ENCODE measurements at regions not wholly inside any gene's neighbourhood (a gene's known extent, or its start where the extent isn't known, plus 50 kb on each side); places are given as distances from the start of the nearest gene placed in this dataset.

GRCh38 chr5:1698589-1699316 is 100.9 kb downstream of the MRPL36 start:
- peaks cover 0 to 1% (median under 1%) of the 10 kb centered on the region in 4 donors for H3K4me1 Mint-ChIP-seq
- Histone ChIP-seq H3K27ac (ENCODE audit: low read depth, low read length) (no peak overlapping the region), H3K9me3 (ENCODE audit: control insufficient read depth in 1 of 2, low read length in 2 of 2) (no peaks in the 10 kb centered on the region), H3K36me3 (ENCODE audit: insufficient read depth, low read length) (no peaks in the 10 kb centered on the region), H3K4me1 (ENCODE audit: insufficient read depth, low read length) (no peaks in the 10 kb centered on the region), H3K27me3 (ENCODE audit: insufficient read depth, low read length) (no peaks in the 10 kb centered on the region), H3K4me3 (ENCODE audit: low read length in 2 of 2) (no peak overlapping the region)
- peaks cover 8 to 16% of the 10 kb centered on the region in 2 donors for H3K27me3 Mint-ChIP-seq
- no peak overlapping the region for H3K4me3 Mint-ChIP-seq
- ChIA-PET POLR2A (ENCODE audit: partially characterized antibody) (no interaction called here), CTCF (ENCODE audit: partially characterized antibody) (no interaction called here)
- intact Hi-C loops (cut with micrococcal nuclease), result no loop called here
- no peaks in the 10 kb centered on the region for H3K9me3 Mint-ChIP-seq
- H3K27ac Mint-ChIP-seq, result no peak overlapping the region
- DNase-seq, result no peak
- H3K36me3 Mint-ChIP-seq, result no peaks in the 10 kb centered on the region

GRCh38 chr5:1692381-1692780 is 107.3 kb downstream of the MRPL36 start:
- intact Hi-C loops (cut with micrococcal nuclease), result no loop called here
- CTCF ChIA-PET (ENCODE audit: partially characterized antibody), result no interaction called here
- H3K4me1 Mint-ChIP-seq, result no peaks in the 10 kb centered on the region

GRCh38 chr5:1687301-1687970 is 112.2 kb downstream of the MRPL36 start:
- peaks cover 0 to 16% (median 13%) of the 10 kb centered on the region in 8 donors for H3K9me3 Mint-ChIP-seq
- CTCF ChIA-PET (ENCODE audit: partially characterized antibody), result no interaction called here
- H3K36me3 Mint-ChIP-seq, result no peaks in the 10 kb centered on the region
- H3K4me1 ChIP-seq (ENCODE audit: insufficient read depth, low read length), result no peaks in the 10 kb centered on the region
- POLR2A ChIA-PET (ENCODE audit: partially characterized antibody), result no interaction called here
- H3K27ac Mint-ChIP-seq, result no peak overlapping the region
- no peaks in the 10 kb centered on the region for H3K36me3 ChIP-seq (ENCODE audit: insufficient read depth, low read length)
- peaks cover 3% of the 10 kb centered on the region for H3K27me3 ChIP-seq (ENCODE audit: insufficient read depth, low read length)
- no peak overlapping the region for H3K27ac ChIP-seq (ENCODE audit: low read depth, low read length)
- H3K4me1 Mint-ChIP-seq, result peaks cover 0 to 1% (median 0%) of the 10 kb centered on the region in 4 donors
- no peak overlapping the region for H3K4me3 ChIP-seq (ENCODE audit: low read length in 2 of 2)
- DNase-seq, result no peak
- peaks cover 4 to 13% of the 10 kb centered on the region in 2 donors for H3K27me3 Mint-ChIP-seq
- H3K9me3 ChIP-seq (ENCODE audit: control insufficient read depth in 1 of 2, low read length in 2 of 2), result no peaks in the 10 kb centered on the region
- intact Hi-C loops (cut with micrococcal nuclease), result no loop called here
- no peak overlapping the region for H3K4me3 Mint-ChIP-seq

More at GRCh38 chr5:1692381-1692780, 107.3 kb downstream of the MRPL36 start:
- Histone ChIP-seq H3K4me3 (ENCODE audit: low read length in 2 of 2) (no peak overlapping the region), H3K4me1 (ENCODE audit: insufficient read depth, low read length) (no peaks in the 10 kb centered on the region), H3K27ac (ENCODE audit: low read depth, low read length) (no peak overlapping the region), H3K27me3 (ENCODE audit: insufficient read depth, low read length) (peaks cover 4% of the 10 kb centered on the region), H3K9me3 (ENCODE audit: control insufficient read depth in 1 of 2, low read length in 2 of 2) (no peaks in the 10 kb centered on the region), H3K36me3 (ENCODE audit: insufficient read depth, low read length) (no peaks in the 10 kb centered on the region)
- no peak for DNase-seq
- Mint-ChIP-seq H3K4me3 (no peak overlapping the region), H3K36me3 (no peaks in the 10 kb centered on the region), H3K27ac (no peak overlapping the region), H3K27me3 (peaks cover 6 to 14% of the 10 kb centered on the region in 2 donors), H3K9me3 (peaks cover 0 to 16% (median 13%) of the 10 kb centered on the region in 8 donors)
- POLR2A ChIA-PET (ENCODE audit: partially characterized antibody), result no interaction called here

GRCh38 chr5:1686016-1686802 is 113.4 kb downstream of the MRPL36 start:
- H3K27ac ChIP-seq (ENCODE audit: low read depth, low read length), result no peak overlapping the region
- H3K4me3 Mint-ChIP-seq, result no peak overlapping the region
- ChIA-PET CTCF (ENCODE audit: partially characterized antibody) (no interaction called here), POLR2A (ENCODE audit: partially characterized antibody) (no interaction called here)
- no peaks in the 10 kb centered on the region for H3K4me1 ChIP-seq (ENCODE audit: insufficient read depth, low read length)
- H3K9me3 ChIP-seq (ENCODE audit: control insufficient read depth in 1 of 2, low read length in 2 of 2), result no peaks in the 10 kb centered on the region
- no peaks in the 10 kb centered on the region for H3K36me3 ChIP-seq (ENCODE audit: insufficient read depth, low read length)
- H3K27me3 ChIP-seq (ENCODE audit: insufficient read depth, low read length), result no peaks in the 10 kb centered on the region
- intact Hi-C loops (cut with micrococcal nuclease), result no loop called here
- H3K9me3 Mint-ChIP-seq, result peaks cover 0 to 16% (median 13%) of the 10 kb centered on the region in 8 donors
- H3K36me3 Mint-ChIP-seq, result no peaks in the 10 kb centered on the region
- peaks cover 3 to 11% of the 10 kb centered on the region in 2 donors for H3K27me3 Mint-ChIP-seq
- H3K4me1 Mint-ChIP-seq, result peaks cover 0 to 1% (median 0%) of the 10 kb centered on the region in 4 donors
- no peak overlapping the region for H3K4me3 ChIP-seq (ENCODE audit: low read length in 2 of 2)
- DNase-seq, result no peak
- no peak overlapping the region for H3K27ac Mint-ChIP-seq

GRCh38 chr5:1685066-1685465 is 114.6 kb downstream of the MRPL36 start:
- Mint-ChIP-seq H3K27me3 (peaks cover 8 to 16% of the 10 kb centered on the region in 2 donors), H3K4me3 (no peak overlapping the region), H3K27ac (no peak overlapping the region), H3K36me3 (peaks cover 0 to 2% of the 10 kb centered on the region in 2 donors), H3K9me3 (peaks cover 0 to 24% (median 14%) of the 10 kb centered on the region in 8 donors), H3K4me1 (peaks cover 0 to 1% (median 0%) of the 10 kb centered on the region in 4 donors)
- Histone ChIP-seq H3K9me3 (ENCODE audit: control insufficient read depth in 1 of 2, low read length in 2 of 2) (no peaks in the 10 kb centered on the region), H3K4me3 (ENCODE audit: low read length in 2 of 2) (no peak overlapping the region), H3K27me3 (ENCODE audit: insufficient read depth, low read length) (no peaks in the 10 kb centered on the region), H3K4me1 (ENCODE audit: insufficient read depth, low read length) (no peaks in the 10 kb centered on the region), H3K36me3 (ENCODE audit: insufficient read depth, low read length) (no peaks in the 10 kb centered on the region), H3K27ac (ENCODE audit: low read depth, low read length) (no peak overlapping the region)
- intact Hi-C loops (cut with micrococcal nuclease), result no loop called here
- CTCF ChIA-PET (ENCODE audit: partially characterized antibody), result no interaction called here
- no peak for DNase-seq
- POLR2A ChIA-PET (ENCODE audit: partially characterized antibody), result no interaction called here

- Histone ChIP-seq H3K9me3 (ENCODE audit: control insufficient read depth in 1 of 2, low read length in 2 of 2) (no peaks in the 10 kb centered on the region), H3K4me3 (ENCODE audit: low read length in 2 of 2) (no peak overlapping the region), H3K36me3 (ENCODE audit: insufficient read depth, low read length) (no peaks in the 10 kb centered on the region), H3K27ac (ENCODE audit: low read depth, low read length) (no peak overlapping the region), H3K27me3 (ENCODE audit: insufficient read depth, low read length) (no peaks in the 10 kb centered on the region), H3K4me1 (ENCODE audit: insufficient read depth, low read length) (no peaks in the 10 kb centered on the region)
- ChIA-PET CTCF (ENCODE audit: partially characterized antibody) (no interaction called here), POLR2A (ENCODE audit: partially characterized antibody) (no interaction called here)
- peaks cover 15 to 25% of the 10 kb centered on the region in 2 donors for H3K27me3 Mint-ChIP-seq
- H3K4me1 Mint-ChIP-seq, result peaks cover 0 to 1% (median 0%) of the 10 kb centered on the region in 4 donors
- H3K27ac Mint-ChIP-seq, result no peak overlapping the region
- peaks cover 4 to 23% (median 17%) of the 10 kb centered on the region in 8 donors for H3K9me3 Mint-ChIP-seq
- peaks cover 0 to 3% of the 10 kb centered on the region in 2 donors for H3K36me3 Mint-ChIP-seq
- no peak overlapping the region for H3K4me3 Mint-ChIP-seq
- intact Hi-C loops (cut with micrococcal nuclease), result no loop called here
- DNase-seq, result no peak
Measured at GRCh38 chr5:1681955-1682354, 117.7 kb downstream of the MRPL36 start.

GRCh38 chr5:1673042-1673677 is 126.5 kb downstream of the MRPL36 start:
- Histone ChIP-seq H3K27ac (ENCODE audit: low read depth, low read length) (no peak overlapping the region), H3K36me3 (ENCODE audit: insufficient read depth, low read length) (no peaks in the 10 kb centered on the region), H3K27me3 (ENCODE audit: insufficient read depth, low read length) (no peaks in the 10 kb centered on the region), H3K9me3 (ENCODE audit: control insufficient read depth in 1 of 2, low read length in 2 of 2) (no peaks in the 10 kb centered on the region), H3K4me3 (ENCODE audit: low read length in 2 of 2) (no peak overlapping the region), H3K4me1 (ENCODE audit: insufficient read depth, low read length) (no peaks in the 10 kb centered on the region)
- no peaks in the 10 kb centered on the region for H3K36me3 Mint-ChIP-seq
- H3K4me3 Mint-ChIP-seq, result peak overlapping the region in 1 of 8 donors; percentile 3
- no peak overlapping the region for H3K27ac Mint-ChIP-seq
- peaks cover 34 to 42% of the 10 kb centered on the region in 2 donors for H3K27me3 Mint-ChIP-seq
- H3K4me1 Mint-ChIP-seq, result peaks cover 0 to 4% (median 2%) of the 10 kb centered on the region in 4 donors
- POLR2A ChIA-PET (ENCODE audit: partially characterized antibody), result no interaction called here
- H3K9me3 Mint-ChIP-seq, result peaks cover 0 to 6% (median under 1%) of the 10 kb centered on the region in 8 donors
- intact Hi-C loops (cut with micrococcal nuclease), result no loop called here
- CTCF ChIA-PET (ENCODE audit: partially characterized antibody), result no interaction called here
- DNase-seq, result no peak

Measured in CD4-positive, alpha-beta memory T cell (primary cell).